Left ventricle myocardium inferior (tissue), 1 donor: ENCODE measurements at regions not wholly inside any gene's neighbourhood (a gene's known extent, or its start where the extent isn't known, plus 50 kb on each side); places are given as distances from the start of the nearest gene placed in this dataset.

Source experiments
- DNase-seq: peaks from one replicate; pipeline ENCODE4 v3.0.0-alpha.2; 2020
- H3K27ac ChIP-seq: fragments of 200-600 bp; replicated peaks from 2 replicates; pipeline ENCODE4 v1.8.0; 2021
- H3K27me3 ChIP-seq: fragments of 200-600 bp; 2 replicates; pipeline ENCODE4 v1.8.0; 2021; ENCODE audit warnings: low read depth
- H3K36me3 ChIP-seq: fragments of 200-600 bp; 2 replicates; pipeline ENCODE4 v1.8.0; 2021
- H3K4me1 ChIP-seq: fragments of 200-600 bp; 2 replicates; pipeline ENCODE4 v1.8.0; 2021
- H3K4me3 ChIP-seq: fragments of 200-600 bp; 2 replicates; pipeline ENCODE4 v1.8.0; 2021; ENCODE audit warnings: mild to moderate bottlenecking, moderate library complexity
- H3K9me3 ChIP-seq: fragments of 200-600 bp; replicated peaks from 2 replicates; pipeline ENCODE4 v1.8.0; 2021
- CTCF ChIP-seq: fragments of 200-600 bp; IDR thresholded peaks from 2 replicates; pipeline ENCODE4 v1.8.0; 2021; ENCODE audit warnings: antibody characterized with exemption, mild to moderate bottlenecking, borderline replicate concordance
- intact Hi-C: fragments of 100-400 bp; cut with micrococcal nuclease; formaldehyde crosslinking; loops from one replicate; pipeline ENCODE4 v1.11.0; 2022
- donor health status: DM: no; HTN: yes; CAD: no; lungs with severe emphysema.

- H3K4me3 ChIP-seq = no peak overlapping the region
- TF ChIP-seq CTCF = no peak
- no peaks in the 10 kb centered on the region for H3K9me3 ChIP-seq
- H3K27ac ChIP-seq = no peak overlapping the region
- peaks cover 22% of the 10 kb centered on the region for H3K4me1 ChIP-seq
- H3K27me3 ChIP-seq = no peaks in the 10 kb centered on the region
- intact Hi-C loops = no loop called here
- no peak for DNase-seq
- H3K36me3 ChIP-seq = no peaks in the 10 kb centered on the region
Measured at GRCh38 chr7:121449735-121450240, 53.7 kb upstream of the FAM3C start.

GRCh38 chr7:121449329-121449728 lies 53.2 kb upstream of the FAM3C start:
- Histone ChIP-seq H3K4me3 (no peak overlapping the region), H3K36me3 (no peaks in the 10 kb centered on the region), H3K27me3 (no peaks in the 10 kb centered on the region), H3K27ac (no peak overlapping the region), H3K4me1 (peaks cover 22% of the 10 kb centered on the region), H3K9me3 (no peaks in the 10 kb centered on the region)
- intact Hi-C loops = no loop called here
- no peak for TF ChIP-seq CTCF
- DNase-seq = no peak

GRCh38 chr7:121448429-121448828 lies 52.3 kb upstream of the FAM3C start:
- no peak for DNase-seq
- Histone ChIP-seq H3K9me3 (no peaks in the 10 kb centered on the region), H3K27me3 (no peaks in the 10 kb centered on the region), H3K27ac (peak overlapping the region; percentile 69), H3K4me1 (peaks cover 22% of the 10 kb centered on the region), H3K36me3 (no peaks in the 10 kb centered on the region), H3K4me3 (no peak overlapping the region)
- intact Hi-C loops = no loop called here
- no peak for TF ChIP-seq CTCF

GRCh38 chr7:121447911-121448300 lies 51.8 kb upstream of the FAM3C start:
- intact Hi-C loops = no loop called here
- DNase-seq = no peak
- H3K36me3 ChIP-seq = no peaks in the 10 kb centered on the region
- H3K4me1 ChIP-seq = peaks cover 22% of the 10 kb centered on the region
- H3K9me3 ChIP-seq = no peaks in the 10 kb centered on the region
- peak overlapping the region; percentile 11 for H3K4me3 ChIP-seq
- no peaks in the 10 kb centered on the region for H3K27me3 ChIP-seq
- TF ChIP-seq CTCF = no peak
- H3K27ac ChIP-seq = peak overlapping the region; percentile 69

GRCh38 chr7:121447243-121447910 lies 51.3 kb upstream of the FAM3C start:
- intact Hi-C loops = no loop called here
- H3K27me3 ChIP-seq = no peaks in the 10 kb centered on the region
- H3K9me3 ChIP-seq = no peaks in the 10 kb centered on the region
- H3K36me3 ChIP-seq = no peaks in the 10 kb centered on the region
- H3K4me1 ChIP-seq = peaks cover 22% of the 10 kb centered on the region
- TF ChIP-seq CTCF = no peak
- peak overlapping the region; percentile 11 for H3K4me3 ChIP-seq
- DNase-seq = peak; percentile 33
- H3K27ac ChIP-seq = peak overlapping the region; percentile 69
